Superior temporal gyrus (tissue), 1 donor: ENCODE measurements at regions not wholly inside any gene's neighbourhood (a gene's known extent, or its start where the extent isn't known, plus 50 kb on each side); places are given as distances from the start of the nearest gene placed in this dataset.

Source experiments
- DNase-seq: peaks from one replicate; pipeline ENCODE4 v3.0.0-alpha.2; 2016; ENCODE audit errors: extremely low spot score

GRCh38 chr15:62773369-62774165 is 269.0 kb upstream of the TPM1 start:
- DNase-seq: no peak

- no peak for DNase-seq
These were observed 266.6 kb upstream of the TPM1 start for GRCh38 chr15:62775932-62776331.

GRCh38 chr15:62777671-62778070 is 264.9 kb upstream of the TPM1 start:
- DNase-seq: no peak

GRCh38 chr15:62779036-62779770 is 263.3 kb upstream of the TPM1 start:
- peak; percentile 33 for DNase-seq

GRCh38 chr15:62779899-62780298 is 262.6 kb upstream of the TPM1 start:
- no peak for DNase-seq

- no peak for DNase-seq
These were observed 261.5 kb upstream of the TPM1 start for GRCh38 chr15:62781081-62781497.

- DNase-seq: peak; percentile 92
These were observed 260.3 kb upstream of the TPM1 start for GRCh38 chr15:62782071-62782841.

GRCh38 chr15:62782896-62783295 is 259.7 kb upstream of the TPM1 start:
- DNase-seq: no peak

- DNase-seq: no peak
These were observed 259.1 kb upstream of the TPM1 start for GRCh38 chr15:62783303-62783957.

- DNase-seq: no peak
These were observed 256.4 kb upstream of the TPM1 start for GRCh38 chr15:62785881-62786828.

- no peak for DNase-seq
These were observed 255.1 kb upstream of the TPM1 start for GRCh38 chr15:62787401-62787800.

GRCh38 chr15:62788224-62788623 is 254.3 kb upstream of the TPM1 start:
- peak; percentile 32 for DNase-seq

- DNase-seq: no peak
These were observed 252.0 kb upstream of the TPM1 start for GRCh38 chr15:62790546-62790945.

GRCh38 chr15:62791694-62792093 is 250.9 kb upstream of the TPM1 start:
- DNase-seq: no peak

GRCh38 chr15:62792986-62793751 is 249.4 kb upstream of the TPM1 start:
- no peak for DNase-seq

- no peak for DNase-seq
These were observed 248.8 kb upstream of the TPM1 start for GRCh38 chr15:62793752-62794144.

- no peak for DNase-seq
These were observed 247.4 kb upstream of the TPM1 start for GRCh38 chr15:62795171-62795570.

- no peak for DNase-seq
These were observed 246.5 kb upstream of the TPM1 start for GRCh38 chr15:62795700-62796695.

- no peak for DNase-seq
These were observed 245.4 kb upstream of the TPM1 start for GRCh38 chr15:62797171-62797570.
